Left ventricle myocardium inferior (tissue), 1 donor: ENCODE measurements at regions not wholly inside any gene's neighbourhood (a gene's known extent, or its start where the extent isn't known, plus 50 kb on each side); places are given as distances from the start of the nearest gene placed in this dataset.

Source experiments
- DNase-seq: peaks from one replicate; pipeline ENCODE4 v3.0.0-alpha.2; 2020
- H3K27ac ChIP-seq: fragments of 200-600 bp; replicated peaks from 2 replicates; pipeline ENCODE4 v1.8.0; 2021
- H3K27me3 ChIP-seq: fragments of 200-600 bp; 2 replicates; pipeline ENCODE4 v1.8.0; 2021; ENCODE audit warnings: low read depth
- H3K36me3 ChIP-seq: fragments of 200-600 bp; 2 replicates; pipeline ENCODE4 v1.8.0; 2021
- H3K4me1 ChIP-seq: fragments of 200-600 bp; 2 replicates; pipeline ENCODE4 v1.8.0; 2021
- H3K4me3 ChIP-seq: fragments of 200-600 bp; 2 replicates; pipeline ENCODE4 v1.8.0; 2021; ENCODE audit warnings: mild to moderate bottlenecking, moderate library complexity
- H3K9me3 ChIP-seq: fragments of 200-600 bp; replicated peaks from 2 replicates; pipeline ENCODE4 v1.8.0; 2021
- intact Hi-C: fragments of 100-400 bp; cut with micrococcal nuclease; formaldehyde crosslinking; loops from one replicate; pipeline ENCODE4 v1.11.0; 2022
- TF ChIP-seq, protein P1 (sequence below): fragments of 200-600 bp; IDR thresholded peaks from 2 replicates; pipeline ENCODE4 v1.8.0; 2021; ENCODE audit warnings: antibody characterized with exemption, mild to moderate bottlenecking, borderline replicate concordance
- donor health status: DM: no; HTN: yes; CAD: no; lungs with severe emphysema.

- no peaks in the 10 kb centered on the region for H3K36me3 ChIP-seq
- H3K9me3 ChIP-seq: no peaks in the 10 kb centered on the region
- TF ChIP-seq, protein P1, sequence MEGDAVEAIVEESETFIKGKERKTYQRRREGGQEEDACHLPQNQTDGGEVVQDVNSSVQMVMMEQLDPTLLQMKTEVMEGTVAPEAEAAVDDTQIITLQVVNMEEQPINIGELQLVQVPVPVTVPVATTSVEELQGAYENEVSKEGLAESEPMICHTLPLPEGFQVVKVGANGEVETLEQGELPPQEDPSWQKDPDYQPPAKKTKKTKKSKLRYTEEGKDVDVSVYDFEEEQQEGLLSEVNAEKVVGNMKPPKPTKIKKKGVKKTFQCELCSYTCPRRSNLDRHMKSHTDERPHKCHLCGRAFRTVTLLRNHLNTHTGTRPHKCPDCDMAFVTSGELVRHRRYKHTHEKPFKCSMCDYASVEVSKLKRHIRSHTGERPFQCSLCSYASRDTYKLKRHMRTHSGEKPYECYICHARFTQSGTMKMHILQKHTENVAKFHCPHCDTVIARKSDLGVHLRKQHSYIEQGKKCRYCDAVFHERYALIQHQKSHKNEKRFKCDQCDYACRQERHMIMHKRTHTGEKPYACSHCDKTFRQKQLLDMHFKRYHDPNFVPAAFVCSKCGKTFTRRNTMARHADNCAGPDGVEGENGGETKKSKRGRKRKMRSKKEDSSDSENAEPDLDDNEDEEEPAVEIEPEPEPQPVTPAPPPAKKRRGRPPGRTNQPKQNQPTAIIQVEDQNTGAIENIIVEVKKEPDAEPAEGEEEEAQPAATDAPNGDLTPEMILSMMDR: no peak
- DNase-seq: no peak
- no peak overlapping the region for H3K4me3 ChIP-seq
- no peak overlapping the region for H3K27ac ChIP-seq
- intact Hi-C loops: no loop called here
- H3K4me1 ChIP-seq: no peaks in the 10 kb centered on the region
- no peaks in the 10 kb centered on the region for H3K27me3 ChIP-seq
These were observed 383.3 kb downstream of the PSAT1 start for GRCh38 chr9:78680196-78680595.

GRCh38 chr9:78682216-78682615 lies 385.3 kb downstream of the PSAT1 start:
- no peaks in the 10 kb centered on the region for H3K4me1 ChIP-seq
- H3K27ac ChIP-seq: no peak overlapping the region
- no peaks in the 10 kb centered on the region for H3K9me3 ChIP-seq
- TF ChIP-seq, protein P1: no peak
- intact Hi-C loops: no loop called here
- H3K4me3 ChIP-seq: no peak overlapping the region
- H3K36me3 ChIP-seq: no peaks in the 10 kb centered on the region
- no peak for DNase-seq
- no peaks in the 10 kb centered on the region for H3K27me3 ChIP-seq

DNA sequence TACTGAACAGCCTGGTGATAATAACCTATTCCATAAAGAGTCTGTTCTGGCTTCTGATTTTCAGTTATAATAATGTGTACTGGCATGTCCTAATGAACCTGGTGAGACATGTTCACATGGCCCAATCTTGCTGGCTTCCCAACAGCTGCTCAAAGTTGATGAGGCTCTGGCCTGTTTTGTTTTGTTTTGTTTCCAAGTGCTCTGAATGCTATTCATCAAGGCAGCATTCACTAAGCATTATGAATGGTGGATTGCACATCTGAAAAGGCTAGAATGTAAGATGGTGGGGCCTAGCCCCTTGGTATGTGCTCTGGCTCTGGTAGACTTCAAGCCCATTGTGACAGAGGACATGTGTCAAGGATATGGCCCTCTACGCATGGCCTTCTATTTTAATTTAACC lies 388.5 kb downstream of the PSAT1 start:
- TF ChIP-seq, protein P1: no peak
- intact Hi-C loops: no loop called here
- Histone ChIP-seq H3K36me3 (no peaks in the 10 kb centered on the region), H3K4me3 (no peak overlapping the region), H3K27ac (no peak overlapping the region), H3K4me1 (no peaks in the 10 kb centered on the region), H3K27me3 (no peaks in the 10 kb centered on the region), H3K9me3 (no peaks in the 10 kb centered on the region)
- no peak for DNase-seq

DNA sequence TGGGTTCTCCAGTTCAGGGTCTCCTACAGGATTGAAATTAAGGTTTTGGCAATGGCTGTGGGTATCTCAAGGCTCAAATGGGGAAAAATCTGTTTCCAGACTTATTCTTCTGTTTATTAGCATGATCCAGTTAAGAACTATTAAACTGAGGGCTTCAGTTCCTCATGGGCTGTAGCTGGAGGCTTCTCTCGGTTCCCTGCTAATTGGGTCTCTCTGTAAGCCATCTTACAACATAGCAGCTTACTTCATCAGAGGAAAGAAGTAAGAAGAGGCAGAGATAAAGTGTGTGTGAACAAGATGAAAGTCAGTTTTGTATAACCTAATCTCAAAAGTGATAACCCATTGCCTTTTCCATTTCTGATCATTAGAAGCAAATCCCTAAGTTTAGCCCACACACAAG lies 391.9 kb downstream of the PSAT1 start:
- H3K27ac ChIP-seq: no peak overlapping the region
- no peak for DNase-seq
- no peak overlapping the region for H3K4me3 ChIP-seq
- H3K9me3 ChIP-seq: no peaks in the 10 kb centered on the region
- no peaks in the 10 kb centered on the region for H3K27me3 ChIP-seq
- TF ChIP-seq, protein P1: no peak
- H3K36me3 ChIP-seq: no peaks in the 10 kb centered on the region
- H3K4me1 ChIP-seq: no peaks in the 10 kb centered on the region
- intact Hi-C loops: no loop called here

- H3K9me3 ChIP-seq: no peaks in the 10 kb centered on the region
- TF ChIP-seq, protein P1: no peak
- no peak for DNase-seq
- no peaks in the 10 kb centered on the region for H3K27me3 ChIP-seq
- no peak overlapping the region for H3K4me3 ChIP-seq
- intact Hi-C loops: no loop called here
- H3K4me1 ChIP-seq: no peaks in the 10 kb centered on the region
- H3K36me3 ChIP-seq: no peaks in the 10 kb centered on the region
- no peak overlapping the region for H3K27ac ChIP-seq
These were observed 394.6 kb downstream of the PSAT1 start for GRCh38 chr9:78691542-78691941.

DNA sequence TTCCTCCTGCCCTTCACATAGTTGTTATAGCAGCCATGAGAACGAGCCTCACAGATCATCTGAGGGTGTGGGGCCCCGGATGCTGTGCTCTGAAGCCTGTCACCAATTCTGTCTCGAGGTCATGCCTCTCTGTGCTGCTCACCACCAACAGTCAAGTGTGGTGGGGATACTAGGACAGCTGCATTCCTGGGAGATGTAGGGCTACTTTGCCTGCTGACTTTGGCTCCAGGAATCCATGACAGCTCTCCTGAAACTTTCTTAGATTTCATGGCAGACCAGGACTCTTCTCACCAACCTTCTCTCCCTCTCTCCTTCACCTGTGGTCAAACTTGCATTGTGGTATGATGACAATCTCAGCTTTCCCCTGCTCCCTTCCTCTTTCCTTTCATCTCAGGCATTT lies 395.9 kb downstream of the PSAT1 start:
- H3K4me1 ChIP-seq: no peaks in the 10 kb centered on the region
- DNase-seq: no peak
- TF ChIP-seq, protein P1: no peak

More for the DNA sequence above, 395.9 kb downstream of the PSAT1 start:
- no peaks in the 10 kb centered on the region for H3K36me3 ChIP-seq
- no peaks in the 10 kb centered on the region for H3K27me3 ChIP-seq
- intact Hi-C loops: no loop called here
- H3K27ac ChIP-seq: no peak overlapping the region
- H3K9me3 ChIP-seq: no peaks in the 10 kb centered on the region
- H3K4me3 ChIP-seq: no peak overlapping the region
